ENCODE measurements at regions not wholly inside any gene's neighbourhood (a gene's known extent, or its start where the extent isn't known, plus 50 kb on each side); places are given as distances from the start of the nearest gene placed in this dataset.

- no peaks in the 10 kb centered on the region for H3K79me2 ChIP-seq (ENCODE audit: insufficient read depth, low read length)
- no peaks in the 10 kb centered on the region for H4K20me1 ChIP-seq (ENCODE audit: insufficient read depth, low read length)
- peak overlapping the region; percentile 55 for H2AFZ ChIP-seq (ENCODE audit: insufficient read depth, low read depth, low read length, poor library complexity, severe bottlenecking)
- no peaks in the 10 kb centered on the region for H3K27me3 ChIP-seq (ENCODE audit: control insufficient read depth in 2 of 2, insufficient read depth in 2 of 2, low read length in 2 of 2)
- Mint-ChIP-seq H3K27ac (no peak overlapping the region), H3K27me3 (ENCODE audit: low read depth in 3 of 3) (no peaks in the 10 kb centered on the region), H3K4me3 (no peak overlapping the region), H3K4me1 (peaks cover 18% of the 10 kb centered on the region), H3K9me3 (no peaks in the 10 kb centered on the region), H3K36me3 (no peaks in the 10 kb centered on the region)
- no peak for TF ChIP-seq CTCF (IDR thresholded peaks at IDR 0.05)
- DNase-seq = no peak
- peaks cover 0 to 8% of the 10 kb centered on the region in 2 donors for H3K4me1 ChIP-seq (ENCODE audit: control insufficient read depth in 1 of 2, insufficient read depth in 2 of 2, low read length in 2 of 2)
- H3K27ac ChIP-seq (ENCODE audit: low read depth in 1 of 2, low read length in 2 of 2) = no peak overlapping the region
- intact Hi-C loops (cut with micrococcal nuclease) = loop anchor here in 1 of 2 donors (10.0 kb wide), 2 partner anchors 122 to 392 kb away; no protein-coding TSS in a partner anchor
- H3K4me2 ChIP-seq (replicated peaks; ENCODE audit: extremely low read depth, low read length, poor library complexity, severe bottlenecking) = no peak overlapping the region
- no peak overlapping the region for H3K4me3 ChIP-seq (replicated peaks in 1 of 3; ENCODE audit: low read depth in 2 of 3, low read length in 3 of 3)
- H3K36me3 ChIP-seq (replicated peaks in 1 of 2; ENCODE audit: control insufficient read depth in 1 of 2, insufficient read depth in 2 of 2, low read length in 2 of 2) = no peaks in the 10 kb centered on the region
- no CpG with 5 or more reads among the region's 1 CpG for WGBS (ENCODE audit: insufficient coverage)
- no peak overlapping the region for H3K9ac ChIP-seq (ENCODE audit: insufficient read depth, low read length, poor library complexity, severe bottlenecking)
- H3K9me3 ChIP-seq (replicated peaks in 1 of 2; ENCODE audit: control insufficient read depth in 1 of 2, insufficient read depth in 1 of 2, low read length in 2 of 2) = no peaks in the 10 kb centered on the region
Observed at GRCh38 chr6:56756791-56757587, 114.3 kb upstream of the DST start.

GRCh38 chr6:56756219-56756789 is 113.6 kb upstream of the DST start:
- Mint-ChIP-seq H3K4me3 (no peak overlapping the region), H3K36me3 (no peaks in the 10 kb centered on the region), H3K27ac (peak overlapping the region in 5 of 7 donors; percentile 36 to 70 (median 50)), H3K27me3 (ENCODE audit: low read depth in 3 of 3) (no peaks in the 10 kb centered on the region), H3K4me1 (peaks cover 17% of the 10 kb centered on the region), H3K9me3 (no peaks in the 10 kb centered on the region)
- Histone ChIP-seq H3K36me3 (replicated peaks in 1 of 2; ENCODE audit: control insufficient read depth in 1 of 2, insufficient read depth in 2 of 2, low read length in 2 of 2) (no peaks in the 10 kb centered on the region), H4K20me1 (ENCODE audit: insufficient read depth, low read length) (no peaks in the 10 kb centered on the region), H3K27me3 (ENCODE audit: control insufficient read depth in 2 of 2, insufficient read depth in 2 of 2, low read length in 2 of 2) (no peaks in the 10 kb centered on the region), H3K4me3 (replicated peaks in 1 of 3; ENCODE audit: low read depth in 2 of 3, low read length in 3 of 3) (no peak overlapping the region), H3K27ac (ENCODE audit: low read depth in 1 of 2, low read length in 2 of 2) (no peak overlapping the region), H3K4me2 (replicated peaks; ENCODE audit: extremely low read depth, low read length, poor library complexity, severe bottlenecking) (no peak overlapping the region), H3K4me1 (ENCODE audit: control insufficient read depth in 1 of 2, insufficient read depth in 2 of 2, low read length in 2 of 2) (peaks cover 0 to 8% of the 10 kb centered on the region in 2 donors), H3K9me3 (replicated peaks in 1 of 2; ENCODE audit: control insufficient read depth in 1 of 2, insufficient read depth in 1 of 2, low read length in 2 of 2) (no peaks in the 10 kb centered on the region), H3K9ac (ENCODE audit: insufficient read depth, low read length, poor library complexity, severe bottlenecking) (no peak overlapping the region), H2AFZ (ENCODE audit: insufficient read depth, low read depth, low read length, poor library complexity, severe bottlenecking) (peak overlapping the region; percentile 55), H3K79me2 (ENCODE audit: insufficient read depth, low read length) (no peaks in the 10 kb centered on the region)
- peak in 1 of 3 donors; percentile 11 for DNase-seq
- no peak for TF ChIP-seq CTCF (IDR thresholded peaks at IDR 0.05)
- intact Hi-C loops (cut with micrococcal nuclease) = loop anchor here in 1 of 2 donors (10.0 kb wide), 2 partner anchors 122 to 392 kb away; no protein-coding TSS in a partner anchor
- WGBS (ENCODE audit: insufficient coverage) = 60% methylated on average over 1 of the region's 4 CpGs
